Heart left ventricle (tissue), 16 donors: ENCODE measurements at regions not wholly inside any gene's neighbourhood (a gene's known extent, or its start where the extent isn't known, plus 50 kb on each side); places are given as distances from the start of the nearest gene placed in this dataset.

Experiments used
- ATAC-seq, 4 donors: fragments of 200-7000 bp; cut with Tn5 transposase; one replicate each; pipeline ENCODE4 v1.9.1; 2020 to 2022; ENCODE audit warnings: moderate library complexity in 4 of 4, mild to moderate bottlenecking in 3 of 4, moderate number of reproducible peaks in 1 of 4
- DNase-seq, 5 donors: peaks; one replicate each; pipeline ENCODE4 v3.0.0-alpha.2; 2020
- H3K27ac ChIP-seq, 12 donors: fragments of 200-600 bp; sonication (generic) in 4 of 12; one replicate each; pipeline versions ENCODE4 v1.5.0 to v1.8.0; 2016 to 2022; ENCODE audit warnings: mild to moderate bottlenecking in 2 of 12
- H3K27me3 ChIP-seq, 9 donors: fragments of 200-600 bp; sonication (generic) in 2 of 9; one replicate each; pipeline versions ENCODE4 v1.5.1 to v1.8.0; 2016 to 2022; ENCODE audit warnings: mild to moderate bottlenecking in 3 of 9
- H3K36me3 ChIP-seq, 9 donors: fragments of 200-600 bp; sonication (generic) in 2 of 9; one replicate each; pipeline versions ENCODE4 v1.5.0 to v1.8.0; 2018 to 2022; ENCODE audit warnings: mild to moderate bottlenecking in 2 of 9
- H3K4me1 ChIP-seq, 12 donors: fragments of 200-600 bp; sonication (generic) in 4 of 12; one replicate each; pipeline versions ENCODE4 v1.5.0 to v1.8.0; 2016 to 2022; ENCODE audit warnings: mild to moderate bottlenecking in 3 of 12
- H3K4me3 ChIP-seq, 12 donors: fragments of 200-600 bp; sonication (generic) in 4 of 12; one replicate each; pipeline versions ENCODE4 v1.5.0 to v1.8.0; 2017 to 2022; ENCODE audit warnings: mild to moderate bottlenecking in 9 of 12, moderate library complexity in 4 of 12
- H3K9me3 ChIP-seq, 12 donors: fragments of 200-600 bp; sonication (generic) in 4 of 12; one replicate each; pipeline versions ENCODE4 v1.5.0 to v1.8.0; 2016 to 2022; ENCODE audit warnings: mild to moderate bottlenecking in 1 of 12
- POLR2A ChIP-seq, 2 donors: fragments of 450-650 bp; IDR thresholded peaks; one replicate each; pipeline ENCODE4 v1.6.1; 2017; ENCODE audit warnings: antibody characterized with exemption in 2 of 2, mild to moderate bottlenecking in 2 of 2, moderate library complexity in 2 of 2
- WGBS, 4 donors: extraction: QIAGEN DNeasy Blood & Tissue Kit in 2 of 4; methylation state at CpG; one replicate each; pipeline versions ENCODE4 v1.1.5 to v1.1.7; 2013 to 2018; 5-methylcytosine and 5-hydroxymethylcytosine counted together
- intact Hi-C, 10 donors: fragments of 100-400 bp; cut with DNase I; formaldehyde crosslinking; loops; one replicate each; pipeline versions ENCODE4 v1.11.1 to v1.14.2; 2022
- TF ChIP-seq, protein P1 (sequence below), 12 donors: fragments of 200-600 bp; sonication (generic) in 4 of 12; IDR thresholded peaks; one replicate each; pipeline versions ENCODE4 v1.5.0 to v1.8.0; 2018 to 2022; ENCODE audit warnings: antibody characterized with exemption in 12 of 12, mild to moderate bottlenecking in 5 of 12
- donor health status: ischemic (EF 13 %, LVEDD 7.1; RV severe dilation, severe dysfunction).
- donor health status: healthy with polysubstance abuse.
- donor health status: DM: no; HTN: yes; CAD: no.
- donor health status: DM: no; HTN: no; CAD: no.
- donor health status: ischemic (EF 25% LVEDD 6.9; RV normal size, moderate dysfunction).
- donor health status: ischemic (EF 25% LVEDD 5.7; RV mildly dilated, moderate dysfunction).
- donor health status: healthy.
- donor health status: DM: yes; HTN: yes; CAD: no.
- donor health status: ischemic (EF 35%, LVEDD 5.7; RV mildly dilated, moderate dysfunction).
- donor health status: nonischemic (EF 11% LVEDD 7.7; RV severe dilation, severe dysfunction).
- donor health status: DM: yes; HTN: yes; CAD: no.
- donor health status: PGD.
- donor health status: ischemic (EF 29% LVEDD 5.4; RV normal size, mild dysfunction).
- donor health status: nonischemic (EF 23%, LVEDD 6.1; RV moderate dilation, normal function).

DNA sequence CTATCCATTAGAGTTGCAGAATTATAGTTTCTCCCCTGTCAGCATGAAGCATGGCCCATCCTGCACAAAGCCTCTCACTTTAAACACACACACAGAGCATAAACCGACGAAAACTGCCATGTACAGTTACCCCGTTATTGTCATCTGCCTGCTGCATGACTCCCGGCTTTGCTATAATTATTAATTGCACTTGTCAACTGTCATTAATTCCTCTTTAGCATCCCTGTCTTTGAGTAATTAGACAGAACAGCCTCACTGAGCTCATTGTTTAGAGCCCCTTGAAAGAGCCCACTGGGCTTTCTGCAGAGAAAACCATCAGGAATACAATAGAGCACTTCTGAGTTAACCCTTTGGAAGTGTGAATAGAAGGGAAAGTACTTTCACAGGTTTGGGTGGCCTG is 307.2 kb upstream of the SOX5 start:
- Histone ChIP-seq H3K36me3 (no peaks in the 10 kb centered on the region), H3K27me3 (no peaks in the 10 kb centered on the region), H3K4me1 (no peaks in the 10 kb centered on the region), H3K4me3 (no peak overlapping the region), H3K9me3 (peaks cover 0 to 13% (median 0%) of the 10 kb centered on the region in 12 donors), H3K27ac (no peak overlapping the region)
- intact Hi-C loops: no loop called here
- 66 to 77% (median 70%) methylated on average over 4 of the region's 4 CpGs for WGBS, 4 donors
- TF ChIP-seq, protein P1, sequence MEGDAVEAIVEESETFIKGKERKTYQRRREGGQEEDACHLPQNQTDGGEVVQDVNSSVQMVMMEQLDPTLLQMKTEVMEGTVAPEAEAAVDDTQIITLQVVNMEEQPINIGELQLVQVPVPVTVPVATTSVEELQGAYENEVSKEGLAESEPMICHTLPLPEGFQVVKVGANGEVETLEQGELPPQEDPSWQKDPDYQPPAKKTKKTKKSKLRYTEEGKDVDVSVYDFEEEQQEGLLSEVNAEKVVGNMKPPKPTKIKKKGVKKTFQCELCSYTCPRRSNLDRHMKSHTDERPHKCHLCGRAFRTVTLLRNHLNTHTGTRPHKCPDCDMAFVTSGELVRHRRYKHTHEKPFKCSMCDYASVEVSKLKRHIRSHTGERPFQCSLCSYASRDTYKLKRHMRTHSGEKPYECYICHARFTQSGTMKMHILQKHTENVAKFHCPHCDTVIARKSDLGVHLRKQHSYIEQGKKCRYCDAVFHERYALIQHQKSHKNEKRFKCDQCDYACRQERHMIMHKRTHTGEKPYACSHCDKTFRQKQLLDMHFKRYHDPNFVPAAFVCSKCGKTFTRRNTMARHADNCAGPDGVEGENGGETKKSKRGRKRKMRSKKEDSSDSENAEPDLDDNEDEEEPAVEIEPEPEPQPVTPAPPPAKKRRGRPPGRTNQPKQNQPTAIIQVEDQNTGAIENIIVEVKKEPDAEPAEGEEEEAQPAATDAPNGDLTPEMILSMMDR (IDR thresholded peaks at IDR 0.05): no peak
- TF ChIP-seq POLR2A (IDR thresholded peaks at IDR 0.05): no peak
- DNase-seq (no peak), ATAC-seq (no peak)

DNA sequence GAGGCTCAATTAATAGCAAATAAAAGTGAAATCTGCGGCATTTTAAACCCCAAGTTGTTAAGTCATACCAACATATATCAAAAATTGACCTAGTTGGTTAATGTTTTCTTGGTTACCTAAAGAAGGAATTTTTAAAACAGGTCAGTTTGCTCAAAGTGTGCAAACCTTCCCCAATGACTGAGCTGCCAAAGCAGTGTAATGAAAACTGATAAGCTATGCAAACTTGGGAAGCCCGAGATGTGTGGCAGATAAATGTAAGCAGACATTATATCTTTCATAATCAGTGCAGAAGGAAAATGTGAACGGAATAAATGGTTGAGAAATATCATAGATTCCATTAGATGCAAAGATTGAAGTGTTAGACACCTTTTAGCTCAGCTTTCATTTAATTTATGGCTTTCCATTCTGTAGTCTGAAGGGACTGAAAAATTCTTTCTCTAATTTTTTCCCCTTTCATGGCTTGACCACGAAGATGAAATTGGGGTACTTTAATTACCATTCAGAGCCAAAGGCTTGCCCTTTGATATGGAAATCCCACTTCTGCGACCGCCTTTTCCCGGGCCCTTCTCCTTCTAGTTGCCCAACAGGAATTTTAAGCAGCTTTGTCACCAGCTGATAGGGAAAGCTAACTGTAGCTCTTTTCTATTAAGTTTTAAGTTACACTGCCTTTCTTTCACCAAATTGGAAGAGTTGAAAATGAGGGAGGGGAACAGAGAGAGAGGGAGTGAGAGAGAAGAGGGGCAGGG is 306.6 kb upstream of the SOX5 start:
- ATAC-seq (no peak), DNase-seq (no peak)
- Histone ChIP-seq H3K36me3 (no peaks in the 10 kb centered on the region), H3K4me3 (no peak overlapping the region), H3K27me3 (no peaks in the 10 kb centered on the region), H3K4me1 (no peaks in the 10 kb centered on the region), H3K9me3 (peaks cover 0 to 13% (median 0%) of the 10 kb centered on the region in 12 donors), H3K27ac (no peak overlapping the region)
- TF ChIP-seq, protein P1 (IDR thresholded peaks at IDR 0.05): no peak
- no peak for TF ChIP-seq POLR2A (IDR thresholded peaks at IDR 0.05)
- 67 to 74% (median 72%) methylated on average over 7 of the region's 7 CpGs for WGBS, 4 donors
- intact Hi-C loops: no loop called here

DNA sequence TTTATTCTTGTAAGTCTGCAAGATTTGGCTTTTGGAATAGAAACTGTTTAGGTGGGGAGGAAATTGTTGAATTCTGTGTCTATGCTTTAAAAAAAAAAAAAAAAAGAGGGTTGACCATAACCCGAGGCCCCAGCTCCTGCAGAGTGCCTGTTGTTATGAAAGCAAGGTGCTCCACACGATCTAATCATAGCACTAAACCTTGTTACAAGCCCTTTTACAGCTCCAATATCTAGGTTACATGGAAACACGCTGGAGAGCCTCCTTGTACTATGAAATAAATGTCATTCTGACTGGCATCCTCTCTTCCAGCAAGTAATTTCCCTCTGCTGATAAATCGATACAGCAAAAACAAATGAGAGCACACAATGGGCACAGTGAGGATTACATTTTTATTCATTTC is 303.1 kb upstream of the SOX5 start:
- intact Hi-C loops: no loop called here
- peaks cover 0 to 13% (median 0%) of the 10 kb centered on the region in 12 donors for H3K9me3 ChIP-seq
- no peak overlapping the region for H3K4me3 ChIP-seq
- no peaks in the 10 kb centered on the region for H3K36me3 ChIP-seq
- H3K27me3 ChIP-seq: no peaks in the 10 kb centered on the region
- no peak for TF ChIP-seq POLR2A (IDR thresholded peaks at IDR 0.05)
- TF ChIP-seq, protein P1 (IDR thresholded peaks at IDR 0.05): no peak
- DNase-seq: no peak
- no peaks in the 10 kb centered on the region for H3K4me1 ChIP-seq
- ATAC-seq: no peak
- H3K27ac ChIP-seq: no peak overlapping the region
- WGBS, 4 donors: 20 to 27% (median 23%) methylated on average over 4 of the region's 4 CpGs

DNA sequence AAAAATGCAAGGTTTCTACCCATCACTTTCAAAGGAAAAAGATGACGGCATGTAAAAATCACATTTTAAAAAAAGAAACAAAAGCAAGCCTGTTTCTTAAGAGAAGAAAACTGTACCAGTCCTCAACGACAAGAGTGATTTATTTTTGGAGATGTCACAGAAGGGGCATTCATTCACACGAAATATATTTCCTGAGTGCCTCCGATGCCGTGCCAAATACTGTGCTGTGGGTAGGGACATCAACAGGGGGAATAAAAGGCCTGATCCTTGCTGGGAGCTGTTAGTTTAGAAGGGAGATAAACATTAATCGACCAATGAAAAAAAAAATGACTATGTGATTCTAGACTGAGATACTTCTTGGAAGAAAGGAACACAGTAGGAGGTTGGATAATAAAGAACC is 297.5 kb upstream of the SOX5 start:
- WGBS, 4 donors: 50 to 58% (median 54%) methylated on average over 6 of the region's 6 CpGs
- H3K4me1 ChIP-seq: no peaks in the 10 kb centered on the region

More for the DNA sequence above, 297.5 kb upstream of the SOX5 start:
- intact Hi-C loops: no loop called here
- Histone ChIP-seq H3K36me3 (no peaks in the 10 kb centered on the region), H3K9me3 (no peaks in the 10 kb centered on the region), H3K27ac (no peak overlapping the region), H3K4me3 (no peak overlapping the region), H3K27me3 (no peaks in the 10 kb centered on the region)
- ATAC-seq (no peak), DNase-seq (no peak)
- no peak for TF ChIP-seq POLR2A (IDR thresholded peaks at IDR 0.05)
- TF ChIP-seq, protein P1 (IDR thresholded peaks at IDR 0.05): no peak
